ENCODE measurements at regions not wholly inside any gene's neighbourhood (a gene's known extent, or its start where the extent isn't known, plus 50 kb on each side); places are given as distances from the start of the nearest gene placed in this dataset.

DNA sequence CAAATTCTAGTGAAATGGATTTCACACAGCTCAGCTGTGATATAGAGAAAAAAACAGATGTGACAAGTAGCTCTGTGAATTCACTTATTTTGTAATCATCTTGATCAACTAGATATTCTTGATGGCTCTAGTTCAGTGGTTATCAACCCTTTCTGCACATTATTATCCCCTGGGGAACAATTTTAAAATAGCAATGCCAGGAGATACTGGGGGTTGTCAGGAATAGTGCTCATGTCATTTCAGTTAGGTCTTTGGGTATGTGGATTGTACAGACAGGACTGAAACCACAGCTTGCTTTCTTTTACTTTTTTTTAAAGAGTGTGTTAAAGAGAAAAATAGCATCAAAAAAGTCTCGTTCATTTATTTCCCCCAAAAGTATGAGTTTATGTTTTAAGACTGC lies 269.0 kb upstream of the PDGFD start:
- Histone ChIP-seq H3K18ac (ENCODE audit: extremely low read depth, low read length) (no peak overlapping the region), H3K79me1 (ENCODE audit: low read depth, low read length) (no peaks in the 10 kb centered on the region), H3K4me2 (ENCODE audit: insufficient read depth in 1 of 2, low read depth in 2 of 2, low read length in 2 of 2) (no peak overlapping the region), H3K4me3 (ENCODE audit: extremely low read depth in 1 of 4, insufficient read depth in 2 of 4, low read depth in 3 of 4, low read length in 4 of 4) (no peak overlapping the region), H2BK12ac (ENCODE audit: low read depth, low read length) (no peak overlapping the region), H3K23ac (ENCODE audit: insufficient read length) (no peak overlapping the region), H3K9me3 (ENCODE audit: insufficient read depth in 2 of 2, low read depth in 1 of 2, low read length in 1 of 2) (no peaks in the 10 kb centered on the region), H2BK5ac (ENCODE audit: low read depth, low read length) (no peak overlapping the region), H2AK5ac (ENCODE audit: low read depth, low read length) (no peak overlapping the region), H2BK120ac (replicated peaks; ENCODE audit: low read depth, low read length) (no peak overlapping the region), H4K8ac (ENCODE audit: extremely low read depth, insufficient read depth, low read length) (no peak overlapping the region), H3K36me3 (ENCODE audit: control insufficient read depth in 2 of 4, insufficient read depth in 4 of 4, low read length in 3 of 4) (no peaks in the 10 kb centered on the region), H3K23me2 (ENCODE audit: low read depth, low read length) (no peaks in the 10 kb centered on the region; the same call in 1 of the 2 replicates), H3K4me1 (replicated peaks in 1 of 4; ENCODE audit: control insufficient read depth in 3 of 4, insufficient read depth in 4 of 4, low read length in 3 of 4) (no peaks in the 10 kb centered on the region; a peak in 1 of 7 replicates), H3K27ac (ENCODE audit: low read depth, low read length) (no peak overlapping the region), H3K9ac (replicated peaks in 1 of 4; ENCODE audit: extremely low read depth in 1 of 4, low read depth in 3 of 4, low read length in 3 of 4) (no peak overlapping the region), H4K5ac (ENCODE audit: insufficient read length, low read depth, low read length) (no peak overlapping the region), H2AFZ (ENCODE audit: low read length) (no peak overlapping the region), H3K4ac (replicated peaks; ENCODE audit: insufficient read length, low read depth, low read length) (no peak overlapping the region), H2BK15ac (ENCODE audit: low read length) (no peak overlapping the region), H4K91ac (replicated peaks; ENCODE audit: insufficient read length, low read length) (no peak overlapping the region), H3K79me2 (ENCODE audit: control insufficient read depth in 1 of 2, insufficient read depth in 2 of 2, low read length in 2 of 2) (no peaks in the 10 kb centered on the region), H3K56ac (replicated peaks; ENCODE audit: insufficient read length, low read depth, low read length) (no peak overlapping the region), H3K27me3 (replicated peaks in 1 of 4; ENCODE audit: control insufficient read depth in 3 of 4, extremely low read depth in 1 of 4, insufficient read depth in 3 of 4, low read length in 3 of 4) (no peaks in the 10 kb centered on the region), H3K14ac (ENCODE audit: insufficient read length) (no peak overlapping the region), H4K20me1 (replicated peaks in 1 of 2; ENCODE audit: control insufficient read depth in 1 of 2, insufficient read depth in 2 of 2, low read length in 2 of 2) (no peaks in the 10 kb centered on the region), H2BK20ac (ENCODE audit: low read length) (no peak overlapping the region)
- ChIA-PET CTCF (ENCODE audit: partially characterized antibody) (no interaction called here), POLR2A (ENCODE audit: partially characterized antibody) (interaction anchor here (0.7 kb wide), 1 partner anchor 1810 kb away, joined by 3 read pairs; no protein-coding TSS in a partner anchor)
- TF ChIP-seq, protein P1, sequence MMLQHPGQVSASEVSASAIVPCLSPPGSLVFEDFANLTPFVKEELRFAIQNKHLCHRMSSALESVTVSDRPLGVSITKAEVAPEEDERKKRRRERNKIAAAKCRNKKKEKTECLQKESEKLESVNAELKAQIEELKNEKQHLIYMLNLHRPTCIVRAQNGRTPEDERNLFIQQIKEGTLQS (IDR thresholded peaks at IDR 0.05; ENCODE audit: insufficient read depth, low read depth, low read length) = no peak
- TF ChIP-seq TBP (IDR thresholded peaks at IDR 0.05; ENCODE audit: low read depth, low read length) (no peak), NANOG (IDR thresholded peaks at IDR 0.05; ENCODE audit: insufficient read depth, low read depth, low read length, poor library complexity, severe bottlenecking) (no peak), BACH1 (IDR thresholded peaks at IDR 0.05; ENCODE audit: low read length) (no peak), SP1 (IDR thresholded peaks at IDR 0.05; ENCODE audit: low read depth, low read length) (no peak), NRF1 (IDR thresholded peaks at IDR 0.05; ENCODE audit: low read depth, low read length) (no peak), EZH2 (IDR thresholded peaks at IDR 0.05; ENCODE audit: low read depth, low read length, severe bottlenecking) (no peak), CHD1 (IDR thresholded peaks at IDR 0.05; ENCODE audit: low read depth, low read length) (no peak)
- 100% methylated on average over 1 of the region's 1 CpG; no CpG with 5 or more reads in 1 of the 2 experiments for WGBS, 2 experiments (ENCODE audit: extremely low coverage in 1 of 2, insufficient coverage in 1 of 2, insufficient read length in 1 of 2, insufficient replicate concordance in 2 of 2, low coverage in 1 of 2, low lambda C conversion rate in 2 of 2, missing lambda C conversion rate in 1 of 2)
- DNase-seq (ENCODE audit: low read depth in 1 of 2, low spot score in 2 of 2) (no peak), FAIRE-seq (no peak)

Measured in H1 (cell line).